IPS-NIHi11 (cell line): ENCODE measurements at regions not wholly inside any gene's neighbourhood (a gene's known extent, or its start where the extent isn't known, plus 50 kb on each side); places are given as distances from the start of the nearest gene placed in this dataset.

ENCODE experiments used
- DNase-seq: peaks from one replicate; pipeline ENCODE4 v3.0.0; 2012; ENCODE audit warnings: mixed read lengths, low spot score

DNA sequence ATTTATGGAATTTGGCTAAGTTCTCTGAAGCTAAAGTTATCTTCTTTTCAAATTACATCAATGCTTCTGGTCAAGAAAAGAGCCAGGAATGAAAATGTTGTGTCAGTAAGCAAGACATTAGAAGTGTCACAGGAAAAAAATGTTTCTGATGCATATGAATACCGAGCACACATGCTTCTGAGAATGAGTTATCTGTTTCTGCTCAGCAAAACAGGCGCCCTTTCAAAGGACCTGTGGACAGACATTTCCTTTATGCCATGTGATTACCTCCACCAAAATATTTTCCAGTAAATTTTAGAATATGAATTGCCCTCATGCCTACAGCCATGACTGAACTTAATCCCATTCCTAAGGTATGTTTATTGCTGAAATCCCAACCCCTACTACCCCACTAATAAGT is 55.4 kb upstream of the RNF180 start:
- no peak for DNase-seq

DNA sequence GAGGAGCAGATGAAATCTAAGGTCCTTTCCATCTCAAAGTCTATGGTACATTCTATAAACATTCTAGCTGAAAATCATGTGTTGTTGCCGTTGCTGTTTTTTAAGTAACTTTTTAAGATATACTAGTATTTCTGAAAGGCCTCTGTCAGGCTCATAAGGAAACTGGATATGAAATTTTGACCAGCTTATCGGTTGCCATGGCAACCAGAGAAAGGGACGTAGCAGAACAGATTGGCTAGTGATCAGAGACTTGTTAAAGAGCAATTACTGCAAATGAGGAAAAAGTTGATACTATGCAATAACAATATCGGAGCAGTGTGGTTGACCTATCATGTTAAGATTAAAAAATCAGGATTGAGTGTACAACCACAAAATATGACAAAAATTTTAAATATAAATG is 57.0 kb upstream of the RNF180 start:
- DNase-seq: no peak

DNA sequence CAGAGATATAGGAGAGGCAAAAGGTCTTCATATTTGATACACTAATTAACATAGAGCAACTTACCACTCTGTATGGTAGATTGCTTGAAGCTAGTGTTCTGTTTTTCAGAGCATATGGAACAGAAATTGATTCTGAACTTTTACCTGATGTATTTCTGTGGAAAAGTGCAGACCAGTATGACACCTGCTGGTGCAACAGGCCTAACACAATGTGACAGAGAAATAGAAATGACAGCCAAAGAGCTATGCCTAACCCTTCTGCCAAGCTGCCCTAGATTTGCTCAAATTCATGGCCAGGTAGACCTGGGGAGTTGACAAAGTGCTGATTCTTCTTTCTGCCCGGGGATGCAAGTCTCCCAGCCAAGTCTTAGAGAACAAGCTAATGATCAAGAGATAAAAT is 65.4 kb upstream of the RNF180 start:
- no peak for DNase-seq

DNA sequence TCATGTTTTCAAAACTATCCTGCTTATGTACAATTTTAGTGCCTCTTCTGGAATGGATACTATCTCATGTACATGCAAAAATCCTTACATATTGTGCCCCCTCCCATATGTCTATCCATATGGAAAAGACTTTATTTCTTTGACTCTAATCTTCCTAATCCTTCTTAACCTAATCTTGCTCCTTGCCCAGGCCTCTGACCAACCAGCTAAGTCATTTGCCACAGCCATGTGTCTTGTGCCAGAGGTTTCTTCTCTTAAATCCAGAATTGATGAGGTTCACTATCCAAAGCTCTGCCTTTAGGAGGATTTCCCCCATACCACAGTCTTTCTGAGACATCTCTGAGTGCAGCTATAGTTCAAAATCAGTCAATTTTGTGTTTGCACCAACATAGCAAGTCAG is 68.9 kb upstream of the RNF180 start:
- DNase-seq: no peak

DNA sequence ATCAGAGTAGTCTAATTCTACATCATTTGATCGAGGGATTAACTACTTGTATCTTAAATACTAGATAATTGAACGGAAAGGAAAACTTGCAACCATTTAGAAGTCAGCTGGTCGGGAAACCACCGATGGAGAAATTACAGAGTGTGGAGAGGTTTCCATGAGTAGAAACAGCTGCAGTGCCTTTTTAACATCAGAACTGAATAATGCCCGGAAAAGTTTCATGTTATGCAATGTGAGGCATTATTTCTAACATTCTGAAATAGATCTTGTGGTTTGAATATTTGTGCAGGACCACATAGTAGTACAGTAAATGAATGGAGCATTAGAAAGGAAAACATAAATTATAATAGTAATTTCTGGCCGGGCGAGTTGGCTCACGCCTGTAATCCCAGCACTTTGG is 88.1 kb upstream of the RNF180 start:
- no peak for DNase-seq

DNA sequence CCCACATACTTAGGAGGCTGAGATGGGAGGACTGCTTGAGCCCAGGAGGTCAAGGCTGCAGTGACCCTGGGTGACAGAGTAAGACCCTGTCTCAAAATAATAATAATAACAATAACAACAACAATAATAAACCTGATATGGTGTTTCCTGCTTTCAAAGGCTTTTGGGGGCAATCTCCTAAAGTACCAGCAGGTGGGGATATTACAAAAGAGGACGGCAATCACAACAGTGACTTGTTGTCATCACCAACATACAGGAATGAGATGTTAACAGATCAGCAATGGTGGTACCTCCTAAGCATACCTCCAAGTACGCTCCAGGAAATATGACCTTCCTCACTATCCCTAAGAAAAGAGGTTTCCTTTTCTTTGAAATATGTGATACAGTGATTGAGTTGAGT is 91.1 kb upstream of the RNF180 start:
- peak; percentile 64 for DNase-seq

DNA sequence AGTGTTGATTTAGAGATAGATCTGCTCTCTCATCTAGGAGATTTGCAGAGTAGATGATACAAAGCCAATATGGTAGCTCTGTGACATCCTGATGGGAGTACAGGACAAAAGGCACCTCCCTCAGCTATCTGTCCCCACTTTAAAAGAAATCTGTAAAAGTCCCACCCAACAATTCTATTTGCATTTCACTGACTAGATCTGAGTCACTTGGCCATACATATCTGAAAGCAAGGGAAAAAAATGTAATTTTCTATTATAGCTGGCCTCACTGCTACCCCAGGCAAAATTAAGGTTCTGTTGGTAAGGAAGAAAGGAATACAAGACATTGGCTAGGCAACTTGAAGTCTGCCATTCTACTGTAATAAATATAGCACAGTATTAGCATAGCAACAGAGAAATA is 96.2 kb upstream of the RNF180 start:
- DNase-seq: no peak

DNA sequence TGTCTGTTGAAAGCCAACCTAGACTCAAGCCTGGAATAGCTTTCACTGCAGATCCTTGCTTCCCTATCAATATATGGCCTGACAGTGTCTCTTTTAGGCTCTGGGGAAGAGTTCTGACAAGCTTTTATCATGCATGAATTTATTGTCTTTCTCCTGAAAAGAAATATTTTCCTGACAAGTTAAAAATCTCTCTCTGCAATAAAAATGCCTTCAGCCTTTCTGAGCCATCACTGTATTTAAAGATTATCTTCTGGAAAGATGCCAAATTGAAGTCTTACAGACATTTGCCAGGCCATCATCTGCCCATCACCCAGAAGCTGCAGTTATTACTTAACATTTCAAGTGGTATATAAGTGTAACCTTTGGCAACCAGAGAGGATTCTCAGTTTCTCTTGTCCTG is 88.1 kb upstream of the HTR1A start:
- DNase-seq: no peak

DNA sequence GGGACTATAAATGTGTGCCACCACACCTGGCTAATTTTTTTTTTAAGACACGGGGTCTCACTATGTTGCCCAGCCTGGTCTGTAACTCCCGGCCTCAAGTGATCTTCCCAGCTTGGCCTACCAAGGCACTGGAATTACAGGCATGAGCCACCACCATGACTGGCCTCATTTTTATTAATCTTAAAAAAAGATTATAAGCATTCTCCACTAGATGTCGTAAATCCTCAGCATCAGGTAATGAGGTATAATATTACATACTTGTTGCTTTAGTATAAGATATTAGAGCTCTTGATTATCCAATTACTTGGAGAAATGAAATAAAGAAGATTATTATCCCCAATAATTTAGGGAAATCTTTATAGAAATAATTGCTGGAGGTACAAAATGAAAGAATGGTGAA is 78.2 kb upstream of the HTR1A start:
- DNase-seq: no peak

DNA sequence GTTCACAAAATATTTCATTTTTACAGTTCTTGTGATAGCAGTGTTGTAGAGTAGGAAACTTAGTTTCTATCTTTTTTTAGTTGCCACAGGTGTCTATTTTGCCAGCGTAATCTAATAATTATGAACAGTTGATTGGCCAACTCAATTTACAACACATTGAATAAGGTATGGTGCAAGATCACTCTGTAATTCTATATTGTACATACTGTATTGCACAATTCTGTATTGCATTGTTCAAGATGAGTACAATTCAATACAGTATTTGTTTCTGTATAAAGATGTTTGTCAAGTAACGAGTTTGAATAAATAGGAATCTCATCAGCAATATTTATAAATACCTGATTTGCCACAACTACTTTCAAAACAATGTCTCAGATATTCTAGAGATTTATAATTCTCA is 64.2 kb upstream of the HTR1A start:
- DNase-seq: no peak

DNA sequence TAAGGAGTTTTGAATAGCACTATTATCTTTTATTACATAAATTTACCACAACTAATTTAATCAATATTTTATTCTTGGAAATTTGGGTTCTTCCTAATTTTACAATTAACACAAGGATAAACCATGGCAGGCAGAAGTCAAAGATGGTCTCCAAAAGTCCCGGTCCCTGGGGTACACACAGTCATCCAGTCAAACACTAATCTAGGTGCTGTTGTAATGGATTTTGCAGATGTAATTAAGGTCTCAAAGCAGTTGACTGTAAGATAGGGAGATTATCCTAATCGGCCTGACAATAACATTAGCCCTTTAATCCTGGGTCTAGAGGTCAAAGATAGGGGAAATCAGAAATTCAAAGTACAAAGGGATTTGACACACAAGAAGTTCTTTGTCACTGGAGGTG is 57.5 kb upstream of the HTR1A start:
- no peak for DNase-seq

DNA sequence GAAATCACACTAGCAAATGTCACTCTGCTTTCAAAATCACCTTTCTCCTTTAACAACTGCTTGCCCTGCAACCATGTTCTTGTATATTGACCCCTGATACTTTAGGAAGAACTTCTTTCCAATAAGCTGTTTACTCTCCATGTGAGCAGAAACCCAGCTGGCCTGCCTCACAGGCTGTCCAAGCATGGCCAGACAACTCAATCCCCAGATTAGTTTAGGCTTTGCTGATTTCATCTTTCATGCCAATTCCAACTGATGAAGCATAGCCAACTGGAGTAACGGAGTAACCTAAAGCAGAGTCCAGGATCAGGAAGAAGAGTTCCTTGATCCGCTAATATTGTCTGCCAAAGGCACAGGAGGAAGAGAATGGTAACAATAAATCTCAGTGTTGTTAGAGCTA is 56.7 kb upstream of the HTR1A start:
- no peak for DNase-seq

DNA sequence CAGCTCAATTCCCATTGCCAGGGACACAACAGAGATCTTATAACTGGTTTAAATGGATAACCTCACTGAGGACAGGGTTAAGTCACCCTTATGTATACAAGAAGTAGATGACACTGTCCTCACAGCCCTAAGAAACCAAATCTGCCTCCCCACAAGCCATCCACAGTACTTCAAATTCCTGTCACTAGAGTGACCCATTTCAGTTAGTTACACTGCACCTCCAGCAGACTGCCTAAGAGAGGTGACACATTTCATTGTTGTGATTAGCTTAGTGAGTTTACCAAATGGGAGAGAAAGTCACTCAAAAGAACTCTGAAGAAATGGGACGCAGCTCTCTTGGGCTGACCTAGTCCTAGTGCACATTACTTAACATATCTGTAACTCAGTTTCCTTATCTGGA is 53.6 kb upstream of the HTR1A start:
- DNase-seq: peak; percentile 16
